ENCODE measurements at regions not wholly inside any gene's neighbourhood (a gene's known extent, or its start where the extent isn't known, plus 50 kb on each side); places are given as distances from the start of the nearest gene placed in this dataset.

DNA sequence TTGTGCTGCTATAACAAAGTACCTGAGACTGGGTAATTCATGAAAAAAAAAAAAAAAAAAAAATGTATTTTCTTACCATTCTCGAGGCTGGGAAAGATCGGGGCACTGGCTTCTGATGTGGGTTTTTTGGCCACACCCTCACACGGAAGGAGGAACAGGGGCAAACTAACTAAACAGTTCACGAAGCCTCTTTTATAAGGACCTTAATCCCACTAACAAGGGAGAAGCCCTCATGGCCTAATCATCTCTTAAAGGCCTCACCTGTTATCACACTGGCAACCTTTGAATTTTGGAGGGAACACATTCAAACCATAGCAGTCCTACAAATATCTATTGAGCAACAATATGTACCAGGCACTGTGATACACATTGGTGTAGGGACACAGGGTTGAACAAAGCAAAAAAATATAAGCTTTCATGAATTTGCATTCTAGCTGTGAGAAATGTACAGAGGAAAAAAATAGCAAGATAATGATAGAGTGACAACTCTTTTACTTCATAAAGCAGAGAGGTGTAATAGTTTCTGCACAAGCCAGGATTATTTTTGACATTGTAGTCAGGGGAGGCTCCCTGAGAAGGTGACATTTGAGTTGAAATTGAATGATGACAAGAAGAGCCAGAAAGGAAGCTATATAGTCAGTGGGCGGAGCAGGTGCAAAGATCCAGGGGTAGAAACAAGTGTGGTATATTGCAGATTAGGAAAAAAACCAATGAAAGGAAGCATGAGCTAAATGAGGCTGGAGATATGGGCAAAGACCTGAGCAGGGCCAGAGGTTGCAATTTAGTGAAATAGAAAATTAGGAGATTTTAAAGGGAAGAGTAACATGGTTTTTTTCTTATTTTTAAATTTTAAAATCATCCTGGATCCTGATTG, 68.1 kb upstream of the GRAMD2B start:
- H3K9me3 ChIP-seq (replicated peaks in 1 of 3), result no peaks in the 10 kb centered on the region
- H3K27ac ChIP-seq, result no peak overlapping the region
- TF ChIP-seq, protein P1, sequence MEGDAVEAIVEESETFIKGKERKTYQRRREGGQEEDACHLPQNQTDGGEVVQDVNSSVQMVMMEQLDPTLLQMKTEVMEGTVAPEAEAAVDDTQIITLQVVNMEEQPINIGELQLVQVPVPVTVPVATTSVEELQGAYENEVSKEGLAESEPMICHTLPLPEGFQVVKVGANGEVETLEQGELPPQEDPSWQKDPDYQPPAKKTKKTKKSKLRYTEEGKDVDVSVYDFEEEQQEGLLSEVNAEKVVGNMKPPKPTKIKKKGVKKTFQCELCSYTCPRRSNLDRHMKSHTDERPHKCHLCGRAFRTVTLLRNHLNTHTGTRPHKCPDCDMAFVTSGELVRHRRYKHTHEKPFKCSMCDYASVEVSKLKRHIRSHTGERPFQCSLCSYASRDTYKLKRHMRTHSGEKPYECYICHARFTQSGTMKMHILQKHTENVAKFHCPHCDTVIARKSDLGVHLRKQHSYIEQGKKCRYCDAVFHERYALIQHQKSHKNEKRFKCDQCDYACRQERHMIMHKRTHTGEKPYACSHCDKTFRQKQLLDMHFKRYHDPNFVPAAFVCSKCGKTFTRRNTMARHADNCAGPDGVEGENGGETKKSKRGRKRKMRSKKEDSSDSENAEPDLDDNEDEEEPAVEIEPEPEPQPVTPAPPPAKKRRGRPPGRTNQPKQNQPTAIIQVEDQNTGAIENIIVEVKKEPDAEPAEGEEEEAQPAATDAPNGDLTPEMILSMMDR (IDR thresholded peaks at IDR 0.05), result no peak
- no peaks in the 10 kb centered on the region for H3K27me3 ChIP-seq
- H3K4me3 ChIP-seq, result no peak overlapping the region
- H3K4me1 ChIP-seq (replicated peaks in 1 of 2), result no peaks in the 10 kb centered on the region
- no peaks in the 10 kb centered on the region for H3K36me3 ChIP-seq (replicated peaks in 1 of 2)
- WGBS, 4 donors, result 73 to 78% (median 77%) methylated on average over 5 of the region's 5 CpGs
- intact Hi-C loops (cut with DNase I), result loop anchor here (5.0 to 10.0 kb wide), 4 partner anchors 140 to 182 kb away; no protein-coding TSS in a partner anchor
- no peak for DNase-seq

DNA sequence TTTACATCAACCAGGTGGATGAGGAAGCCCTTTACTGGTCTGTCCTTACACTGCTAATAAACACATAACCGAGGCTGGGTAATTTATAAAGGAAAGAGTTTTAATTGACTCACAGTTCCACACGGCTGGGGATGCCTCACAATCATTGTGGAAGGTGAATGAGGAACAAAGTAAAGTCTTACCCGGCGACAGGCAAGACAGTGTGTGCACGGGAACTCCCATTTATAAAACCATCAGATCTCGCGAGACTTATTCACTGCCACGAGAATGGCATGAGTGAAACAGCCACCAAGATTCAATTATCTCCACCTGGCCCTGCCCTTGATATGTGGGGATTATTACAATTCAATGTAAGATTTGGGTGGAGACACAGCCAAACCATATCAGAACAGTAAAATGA, 67.3 kb upstream of the GRAMD2B start:
- 71 to 85% (median 77%) methylated on average over 8 of the region's 8 CpGs for WGBS, 4 donors
- H3K27me3 ChIP-seq, result no peaks in the 10 kb centered on the region
- no peaks in the 10 kb centered on the region for H3K36me3 ChIP-seq (replicated peaks in 1 of 2)
- no peak overlapping the region for H3K4me3 ChIP-seq
- DNase-seq, result no peak
- no peak overlapping the region for H3K27ac ChIP-seq
- intact Hi-C loops (cut with DNase I), result loop anchor here in 1 of 2 donors (10.0 kb wide), 2 partner anchors 139 to 179 kb away; no protein-coding TSS in a partner anchor
- no peaks in the 10 kb centered on the region for H3K4me1 ChIP-seq (replicated peaks in 1 of 2)
- no peak for TF ChIP-seq POLR2A (IDR thresholded peaks at IDR 0.05)
- TF ChIP-seq, protein P1 (IDR thresholded peaks at IDR 0.05), result no peak
- no peaks in the 10 kb centered on the region for H3K9me3 ChIP-seq (replicated peaks in 1 of 3)

DNA sequence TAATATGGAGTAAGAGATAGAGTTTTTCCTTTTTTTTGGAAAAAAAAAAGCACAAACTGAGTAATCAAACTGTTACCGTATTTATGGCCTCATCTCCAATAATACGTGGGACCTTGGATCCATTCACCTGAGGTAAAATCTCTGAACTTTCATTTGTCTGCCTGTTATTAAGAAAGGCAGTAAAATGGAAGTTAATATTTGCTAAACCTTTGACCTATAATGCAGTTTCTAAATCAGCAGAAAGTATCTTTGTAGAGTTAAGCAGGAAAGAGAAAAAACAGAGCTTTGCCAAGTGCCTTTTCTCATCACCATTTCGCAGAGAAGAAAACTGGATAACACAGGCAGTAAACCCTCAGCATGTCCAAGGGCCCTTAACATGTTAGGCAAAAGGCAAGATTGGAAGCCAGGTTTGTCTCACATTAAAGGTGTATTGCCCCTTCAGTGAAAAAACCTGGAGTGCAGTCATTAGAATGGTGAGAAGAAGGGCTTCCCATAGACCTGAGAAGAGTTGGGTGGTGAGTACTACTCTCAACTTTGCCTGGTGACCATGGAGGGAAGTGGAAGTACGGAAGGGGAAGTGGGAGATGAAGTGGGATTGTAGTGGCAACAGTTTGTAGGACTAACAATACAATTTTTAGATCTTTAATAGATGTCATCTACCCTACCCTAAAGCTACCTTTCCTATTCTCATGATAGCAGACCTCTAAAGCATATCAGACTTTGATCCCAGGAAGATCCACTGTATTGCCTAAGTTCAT, 65.4 kb upstream of the GRAMD2B start:
- Histone ChIP-seq H3K4me1 (replicated peaks in 1 of 2) (no peaks in the 10 kb centered on the region), H3K4me3 (no peak overlapping the region), H3K27ac (no peak overlapping the region), H3K27me3 (no peaks in the 10 kb centered on the region), H3K36me3 (replicated peaks in 1 of 2) (no peaks in the 10 kb centered on the region), H3K9me3 (replicated peaks in 1 of 3) (no peaks in the 10 kb centered on the region)
- WGBS, 4 donors, result 76 to 90% (median 87%) methylated on average over 4 of the region's 4 CpGs
- intact Hi-C loops (cut with DNase I), result loop anchor here in 1 of 2 donors (10.0 kb wide), 2 partner anchors 137 to 177 kb away; no protein-coding TSS in a partner anchor
- TF ChIP-seq, protein P1 (IDR thresholded peaks at IDR 0.05), result no peak
- no peak for TF ChIP-seq POLR2A (IDR thresholded peaks at IDR 0.05)
- no peak for DNase-seq

DNA sequence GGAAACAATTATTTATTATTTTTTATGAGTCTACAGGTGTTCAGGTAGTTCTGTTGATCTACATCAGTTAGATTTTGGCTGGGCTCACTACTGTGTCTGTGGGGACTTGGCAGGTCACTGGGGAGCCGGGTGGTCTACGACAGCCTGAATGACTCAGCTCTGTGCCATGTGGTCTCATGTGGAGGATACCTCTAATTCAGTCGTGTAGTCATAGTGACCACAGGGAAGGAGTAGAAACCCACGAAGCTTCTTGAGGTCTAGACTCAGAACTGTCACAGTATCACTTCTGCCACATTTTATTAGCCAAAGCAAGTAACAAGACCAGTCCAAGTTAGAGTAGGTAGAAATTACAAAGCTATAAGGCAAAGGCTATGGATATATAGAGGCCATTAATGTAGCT, 64.7 kb upstream of the GRAMD2B start:
- H3K4me3 ChIP-seq, result no peak overlapping the region
- H3K27me3 ChIP-seq, result no peaks in the 10 kb centered on the region
- intact Hi-C loops (cut with DNase I), result loop anchor here in 1 of 2 donors (10.0 kb wide), 2 partner anchors 136 to 176 kb away; no protein-coding TSS in a partner anchor
- no peak for TF ChIP-seq POLR2A (IDR thresholded peaks at IDR 0.05)
- TF ChIP-seq, protein P1 (IDR thresholded peaks at IDR 0.05), result no peak
- H3K36me3 ChIP-seq (replicated peaks in 1 of 2), result no peaks in the 10 kb centered on the region
- 33 to 72% (median 65%) methylated on average over 4 of the region's 4 CpGs for WGBS, 4 donors
- peaks cover 0 to 3% of the 10 kb centered on the region in 2 donors for H3K4me1 ChIP-seq (replicated peaks in 1 of 2)
- H3K9me3 ChIP-seq (replicated peaks in 1 of 3), result no peaks in the 10 kb centered on the region
- no peak for DNase-seq
- H3K27ac ChIP-seq, result no peak overlapping the region
